ENCODE measurements at regions not wholly inside any gene's neighbourhood (a gene's known extent, or its start where the extent isn't known, plus 50 kb on each side); places are given as distances from the start of the nearest gene placed in this dataset.

DNA sequence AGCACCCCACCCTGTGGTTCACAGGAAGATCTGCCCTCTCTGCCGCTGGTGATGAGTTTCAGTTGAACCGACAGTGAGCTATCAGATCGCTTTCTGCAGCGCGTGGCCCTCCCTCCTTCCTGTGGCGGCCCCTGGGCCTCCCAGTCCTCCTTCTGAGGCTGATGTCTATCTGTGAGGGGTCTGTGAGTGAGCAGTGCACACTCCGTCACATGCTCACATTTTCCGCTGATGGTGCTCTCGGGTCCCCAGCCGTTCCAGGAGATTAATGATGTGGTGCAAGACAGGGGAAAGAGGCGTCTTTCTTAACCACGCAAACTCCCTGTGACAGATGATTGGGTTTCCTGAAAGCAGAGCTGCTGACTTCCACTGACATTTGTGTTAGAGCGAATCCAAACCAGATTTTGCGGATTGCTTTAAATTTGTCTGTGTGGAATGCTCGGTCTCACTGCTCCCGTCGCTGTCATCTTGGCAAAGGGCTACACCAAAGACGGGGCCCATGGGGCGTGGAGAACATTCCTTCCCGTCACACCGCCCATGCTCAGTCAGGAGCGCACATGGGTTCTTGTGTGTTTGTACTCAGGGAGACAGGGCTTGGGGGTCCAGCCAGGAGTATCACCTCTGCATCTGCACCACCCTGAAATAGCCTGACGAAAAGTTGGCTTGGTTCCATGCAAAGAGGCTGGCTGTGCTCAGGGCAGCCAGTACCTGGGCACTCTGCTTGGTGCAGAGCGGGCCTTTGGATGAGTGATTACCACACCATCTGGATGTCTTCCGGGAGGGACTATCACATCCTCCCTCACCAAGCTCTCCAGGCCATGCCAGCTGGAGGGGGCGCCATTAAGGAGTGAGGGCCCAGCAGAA, 154.7 kb upstream of the HS6ST1 start:
- Histone ChIP-seq H3K27ac (ENCODE audit: low read depth in 2 of 2, low read length in 1 of 2) (peak overlapping the region in 1 of 2 donors; percentile 19), H3K4me1 (ENCODE audit: control insufficient read depth in 2 of 2, insufficient read depth in 2 of 2, low read length in 1 of 2) (peaks cover 0 to 8% of the 10 kb centered on the region in 2 donors), H3K27me3 (ENCODE audit: control insufficient read depth in 1 of 2, insufficient read depth in 2 of 2, low read length in 2 of 2) (no peaks in the 10 kb centered on the region), H3K9me3 (ENCODE audit: control insufficient read depth in 2 of 2, insufficient read depth in 1 of 2, low read depth in 1 of 2, low read length in 1 of 2) (peaks cover 8 to 20% of the 10 kb centered on the region in 2 donors), H3K36me3 (ENCODE audit: control insufficient read depth in 2 of 2, insufficient read depth in 2 of 2, low read length in 1 of 2) (no peaks in the 10 kb centered on the region), H3K4me3 (ENCODE audit: low read depth in 1 of 2, low read length in 2 of 2) (no peak overlapping the region)
- 34 to 36% methylated on average over 26 of the region's 26 CpGs for WGBS, 2 donors

DNA sequence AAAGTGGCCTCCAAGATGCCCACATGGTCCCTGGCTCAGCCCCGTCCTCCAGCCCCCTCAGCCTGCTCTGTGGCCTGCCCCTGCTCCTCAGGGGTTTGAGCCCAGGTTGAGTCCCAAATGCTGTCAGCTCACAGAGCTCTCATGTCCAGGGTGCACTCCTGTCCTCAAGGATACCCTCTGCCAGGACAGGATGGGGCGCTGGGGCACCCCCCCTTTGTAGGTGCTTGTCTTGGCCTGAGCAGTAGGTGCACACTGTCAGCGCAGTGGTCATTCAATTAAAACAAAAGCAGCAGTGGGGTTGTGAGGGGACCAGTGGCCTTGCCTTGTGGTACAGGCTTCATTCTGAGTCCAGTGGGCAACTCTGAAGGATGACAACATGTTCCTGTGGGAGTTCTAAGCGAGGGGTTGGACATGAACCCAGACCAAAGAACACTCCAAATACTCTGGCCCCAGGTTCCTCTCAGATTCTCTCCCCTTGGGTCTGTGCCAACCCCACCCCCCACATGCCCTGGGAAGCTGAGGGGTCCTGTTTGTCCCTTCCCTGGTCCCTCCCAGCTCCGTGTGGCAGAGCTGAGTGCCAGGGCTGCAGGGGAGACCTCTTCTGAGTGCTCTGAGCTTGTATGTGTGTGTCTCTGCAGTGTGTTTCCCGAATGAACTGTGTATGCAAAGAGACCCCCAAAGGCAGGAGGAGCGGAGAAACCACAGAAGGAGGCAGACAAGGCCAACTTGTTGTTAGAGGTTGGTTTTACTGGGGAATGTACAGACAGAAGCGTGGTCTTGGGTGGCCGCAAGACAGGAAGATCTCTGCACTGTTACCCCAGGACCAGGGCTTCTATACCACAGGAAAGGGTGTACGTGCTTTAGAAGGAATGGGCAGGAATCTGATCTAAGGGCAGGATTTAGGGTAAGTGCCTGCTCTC, 155.6 kb upstream of the HS6ST1 start:
- H3K27ac ChIP-seq (ENCODE audit: low read depth in 2 of 2, low read length in 1 of 2): no peak overlapping the region
- no peak overlapping the region for H3K4me3 ChIP-seq (ENCODE audit: low read depth in 1 of 2, low read length in 2 of 2)
- H3K9me3 ChIP-seq (ENCODE audit: control insufficient read depth in 2 of 2, insufficient read depth in 1 of 2, low read depth in 1 of 2, low read length in 1 of 2): peaks cover 8 to 17% of the 10 kb centered on the region in 2 donors
- H3K36me3 ChIP-seq (ENCODE audit: control insufficient read depth in 2 of 2, insufficient read depth in 2 of 2, low read length in 1 of 2): no peaks in the 10 kb centered on the region
- WGBS, 2 donors: 85 to 86% methylated on average over 10 of the region's 10 CpGs
- H3K27me3 ChIP-seq (ENCODE audit: control insufficient read depth in 1 of 2, insufficient read depth in 2 of 2, low read length in 2 of 2): no peaks in the 10 kb centered on the region
- peaks cover 0 to 8% of the 10 kb centered on the region in 2 donors for H3K4me1 ChIP-seq (ENCODE audit: control insufficient read depth in 2 of 2, insufficient read depth in 2 of 2, low read length in 1 of 2)

GRCh38 chr2:128474962-128475361, 156.3 kb upstream of the HS6ST1 start:
- 83 to 92% methylated on average over 5 of the region's 5 CpGs for WGBS, 2 donors
- Histone ChIP-seq H3K27ac (ENCODE audit: low read depth in 2 of 2, low read length in 1 of 2) (no peak overlapping the region), H3K4me3 (ENCODE audit: low read depth in 1 of 2, low read length in 2 of 2) (no peak overlapping the region), H3K36me3 (ENCODE audit: control insufficient read depth in 2 of 2, insufficient read depth in 2 of 2, low read length in 1 of 2) (no peaks in the 10 kb centered on the region), H3K4me1 (ENCODE audit: control insufficient read depth in 2 of 2, insufficient read depth in 2 of 2, low read length in 1 of 2) (peaks cover 0 to 8% of the 10 kb centered on the region in 2 donors), H3K9me3 (ENCODE audit: control insufficient read depth in 2 of 2, insufficient read depth in 1 of 2, low read depth in 1 of 2, low read length in 1 of 2) (peaks cover 4 to 12% of the 10 kb centered on the region in 2 donors), H3K27me3 (ENCODE audit: control insufficient read depth in 1 of 2, insufficient read depth in 2 of 2, low read length in 2 of 2) (no peaks in the 10 kb centered on the region)

GRCh38 chr2:128475427-128476211, 157.0 kb upstream of the HS6ST1 start:
- H3K4me3 ChIP-seq (ENCODE audit: low read depth in 1 of 2, low read length in 2 of 2): no peak overlapping the region
- peaks cover 3 to 6% of the 10 kb centered on the region in 2 donors for H3K9me3 ChIP-seq (ENCODE audit: control insufficient read depth in 2 of 2, insufficient read depth in 1 of 2, low read depth in 1 of 2, low read length in 1 of 2)
- no peaks in the 10 kb centered on the region for H3K27me3 ChIP-seq (ENCODE audit: control insufficient read depth in 1 of 2, insufficient read depth in 2 of 2, low read length in 2 of 2)
- 87 to 91% methylated on average over 16 to 17 of the region's 17 CpGs for WGBS, 2 donors
- no peaks in the 10 kb centered on the region for H3K36me3 ChIP-seq (ENCODE audit: control insufficient read depth in 2 of 2, insufficient read depth in 2 of 2, low read length in 1 of 2)
- H3K27ac ChIP-seq (ENCODE audit: low read depth in 2 of 2, low read length in 1 of 2): no peak overlapping the region
- H3K4me1 ChIP-seq (ENCODE audit: control insufficient read depth in 2 of 2, insufficient read depth in 2 of 2, low read length in 1 of 2): peaks cover 0 to 8% of the 10 kb centered on the region in 2 donors

DNA sequence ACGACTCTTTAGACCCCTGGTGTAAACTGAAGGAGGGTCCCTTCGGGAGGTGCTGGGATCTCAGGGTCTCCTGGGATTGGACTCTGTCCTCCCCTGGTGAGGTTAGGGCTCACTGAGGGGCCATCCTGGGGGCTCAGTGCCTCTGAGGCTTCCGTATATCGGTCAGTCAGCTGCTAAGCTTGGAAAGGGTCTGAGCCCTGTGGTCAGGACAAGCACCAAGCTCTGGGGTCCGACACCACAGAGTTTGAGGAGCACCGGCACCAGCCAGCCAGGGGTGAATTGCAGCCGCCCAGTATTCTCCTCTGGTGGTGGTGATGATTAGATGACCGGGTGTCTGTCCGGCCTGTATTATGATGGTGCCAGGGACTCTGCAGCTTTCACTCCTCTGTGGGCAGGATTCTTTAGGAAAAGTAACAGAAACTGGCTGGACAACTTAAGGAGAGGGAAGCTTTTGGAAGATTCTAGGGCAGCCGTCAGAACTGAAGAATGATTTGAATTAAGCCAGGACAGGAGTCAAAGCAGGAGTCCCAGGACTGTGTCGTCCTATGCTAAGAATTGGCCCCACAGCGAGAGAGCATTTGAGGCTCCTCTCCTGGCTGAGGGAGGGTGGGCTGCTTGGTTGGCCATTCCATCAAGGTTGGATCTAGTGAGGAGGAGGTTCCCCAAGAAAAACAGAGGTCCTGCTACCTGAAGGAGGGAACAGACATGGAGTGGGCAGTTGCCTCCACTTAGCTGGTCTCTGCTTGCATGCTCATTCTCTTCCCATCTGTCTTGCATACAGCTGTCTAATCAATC, 158.6 kb upstream of the HS6ST1 start:
- no peak overlapping the region for H3K27ac ChIP-seq (ENCODE audit: low read depth in 2 of 2, low read length in 1 of 2)
- H3K36me3 ChIP-seq (ENCODE audit: control insufficient read depth in 2 of 2, insufficient read depth in 2 of 2, low read length in 1 of 2): no peaks in the 10 kb centered on the region
- H3K27me3 ChIP-seq (ENCODE audit: control insufficient read depth in 1 of 2, insufficient read depth in 2 of 2, low read length in 2 of 2): no peaks in the 10 kb centered on the region
- no peak overlapping the region for H3K4me3 ChIP-seq (ENCODE audit: low read depth in 1 of 2, low read length in 2 of 2)
- H3K4me1 ChIP-seq (ENCODE audit: control insufficient read depth in 2 of 2, insufficient read depth in 2 of 2, low read length in 1 of 2): peaks cover 0 to 8% of the 10 kb centered on the region in 2 donors
- WGBS, 2 donors: 94 to 95% methylated on average over 12 of the region's 12 CpGs
- no peaks in the 10 kb centered on the region for H3K9me3 ChIP-seq (ENCODE audit: control insufficient read depth in 2 of 2, insufficient read depth in 1 of 2, low read depth in 1 of 2, low read length in 1 of 2)

DNA sequence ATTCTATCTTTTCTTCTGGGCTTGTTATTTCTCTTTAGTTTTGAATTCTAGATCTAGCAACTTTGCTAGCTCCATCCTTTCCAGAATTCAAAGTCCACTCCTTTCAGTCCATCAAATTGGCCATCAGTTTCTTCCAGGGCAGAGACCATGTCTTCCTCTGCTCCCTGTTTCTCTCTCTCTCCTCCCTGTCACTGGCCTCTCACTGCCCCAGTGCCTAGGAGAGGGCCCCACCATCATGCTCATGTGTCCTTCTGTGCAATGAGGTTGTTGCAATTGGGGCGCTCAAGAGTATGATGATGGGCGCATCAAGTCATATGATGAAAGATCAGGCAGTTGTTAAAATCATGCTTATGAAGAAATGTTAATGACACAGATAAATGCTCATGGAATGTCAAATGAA, 159.2 kb upstream of the HS6ST1 start:
- WGBS, 2 donors: 61 to 96% methylated on average over 2 of the region's 2 CpGs
- Histone ChIP-seq H3K4me1 (ENCODE audit: control insufficient read depth in 2 of 2, insufficient read depth in 2 of 2, low read length in 1 of 2) (peaks cover 0 to 8% of the 10 kb centered on the region in 2 donors), H3K9me3 (ENCODE audit: control insufficient read depth in 2 of 2, insufficient read depth in 1 of 2, low read depth in 1 of 2, low read length in 1 of 2) (no peaks in the 10 kb centered on the region), H3K36me3 (ENCODE audit: control insufficient read depth in 2 of 2, insufficient read depth in 2 of 2, low read length in 1 of 2) (no peaks in the 10 kb centered on the region), H3K27ac (ENCODE audit: low read depth in 2 of 2, low read length in 1 of 2) (no peak overlapping the region), H3K4me3 (ENCODE audit: low read depth in 1 of 2, low read length in 2 of 2) (no peak overlapping the region), H3K27me3 (ENCODE audit: control insufficient read depth in 1 of 2, insufficient read depth in 2 of 2, low read length in 2 of 2) (no peaks in the 10 kb centered on the region)

GRCh38 chr2:128485761-128486639, 167.3 kb upstream of the HS6ST1 start:
- Histone ChIP-seq H3K9me3 (ENCODE audit: control insufficient read depth in 2 of 2, insufficient read depth in 1 of 2, low read depth in 1 of 2, low read length in 1 of 2) (no peaks in the 10 kb centered on the region), H3K36me3 (ENCODE audit: control insufficient read depth in 2 of 2, insufficient read depth in 2 of 2, low read length in 1 of 2) (no peaks in the 10 kb centered on the region), H3K27ac (ENCODE audit: low read depth in 2 of 2, low read length in 1 of 2) (no peak overlapping the region), H3K4me3 (ENCODE audit: low read depth in 1 of 2, low read length in 2 of 2) (no peak overlapping the region), H3K4me1 (ENCODE audit: control insufficient read depth in 2 of 2, insufficient read depth in 2 of 2, low read length in 1 of 2) (peaks cover 0 to 6% of the 10 kb centered on the region in 2 donors), H3K27me3 (ENCODE audit: control insufficient read depth in 1 of 2, insufficient read depth in 2 of 2, low read length in 2 of 2) (no peaks in the 10 kb centered on the region)
- 92% methylated on average over 34 of the region's 34 CpGs for WGBS, 2 donors

- H3K9me3 ChIP-seq (ENCODE audit: control insufficient read depth in 2 of 2, insufficient read depth in 1 of 2, low read depth in 1 of 2, low read length in 1 of 2): no peaks in the 10 kb centered on the region
- no peaks in the 10 kb centered on the region for H3K27me3 ChIP-seq (ENCODE audit: control insufficient read depth in 1 of 2, insufficient read depth in 2 of 2, low read length in 2 of 2)
- H3K27ac ChIP-seq (ENCODE audit: low read depth in 2 of 2, low read length in 1 of 2): no peak overlapping the region
- no peak overlapping the region for H3K4me3 ChIP-seq (ENCODE audit: low read depth in 1 of 2, low read length in 2 of 2)
- WGBS, 2 donors: 87 to 88% methylated on average over 15 of the region's 15 CpGs
- H3K36me3 ChIP-seq (ENCODE audit: control insufficient read depth in 2 of 2, insufficient read depth in 2 of 2, low read length in 1 of 2): no peaks in the 10 kb centered on the region
- H3K4me1 ChIP-seq (ENCODE audit: control insufficient read depth in 2 of 2, insufficient read depth in 2 of 2, low read length in 1 of 2): peaks cover 0 to 6% of the 10 kb centered on the region in 2 donors
Observed at GRCh38 chr2:128486640-128487375, 168.1 kb upstream of the HS6ST1 start.
